ENCODE measurements at regions not wholly inside any gene's neighbourhood (a gene's known extent, or its start where the extent isn't known, plus 50 kb on each side); places are given as distances from the start of the nearest gene placed in this dataset.

- TF ChIP-seq CTCF (IDR thresholded peaks at IDR 0.05; ENCODE audit: insufficient read depth, low read length) (no peak), POLR2AphosphoS5 (IDR thresholded peaks at IDR 0.05; ENCODE audit: low read depth) (no peak)
Observed at GRCh38 chr19:32097011-32097410, 248.4 kb upstream of the ZNF507 start.

Measured in HL-60 (cell line).